GM13976 (cell line): ENCODE measurements at regions not wholly inside any gene's neighbourhood (a gene's known extent, or its start where the extent isn't known, plus 50 kb on each side); places are given as distances from the start of the nearest gene placed in this dataset.

Experiments used
- DNase-seq: peaks from one replicate; pipeline ENCODE4 v3.0.0; 2012; ENCODE audit warnings: low spot score
- in situ Hi-C: fragments of 300-500 bp; cut with MboI; formaldehyde crosslinking; loops from one replicate; pipeline ENCODE4 v1.12.0; 2022; ENCODE audit warnings: low sequenced_read_pairs, mixed read lengths, inconsistent platforms; ENCODE audit not compliant: unreplicated experiment
- TF ChIP-seq, protein P1 (sequence below): IDR thresholded peaks from 2 replicates; pipeline ENCODE4 v1.5.1; 2012; ENCODE audit warnings: borderline replicate concordance, mild to moderate bottlenecking; ENCODE audit not compliant: insufficient read depth; ENCODE audit errors: extremely low read depth, missing control alignments, control extremely low read depth

DNA sequence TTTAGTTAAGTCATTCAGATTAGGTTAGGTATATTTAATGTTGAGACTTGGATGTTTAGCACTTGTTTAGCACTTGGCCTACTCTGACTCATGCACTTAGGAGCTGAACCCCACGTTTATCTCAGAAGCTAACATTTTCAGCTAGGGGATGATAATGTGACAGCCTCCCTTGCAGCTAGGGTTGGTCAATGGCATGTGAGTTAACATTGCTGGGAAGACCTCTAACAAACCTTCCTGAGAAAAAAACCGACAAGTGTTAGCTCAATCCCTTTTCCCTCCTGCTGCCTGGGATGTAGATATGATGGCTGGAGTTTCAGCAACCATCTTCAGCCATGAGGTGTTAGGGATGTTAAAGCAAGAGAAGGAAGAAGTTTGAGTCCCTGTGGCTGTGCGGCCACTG lies 185.0 kb upstream of the FOXF1 start:
- DNase-seq, result no peak
- in situ Hi-C loops, result loop anchor here (25.0 kb wide), 1 partner anchor 187 kb away; the partner anchor contains the start of gene FOXF1
- TF ChIP-seq, protein P1, sequence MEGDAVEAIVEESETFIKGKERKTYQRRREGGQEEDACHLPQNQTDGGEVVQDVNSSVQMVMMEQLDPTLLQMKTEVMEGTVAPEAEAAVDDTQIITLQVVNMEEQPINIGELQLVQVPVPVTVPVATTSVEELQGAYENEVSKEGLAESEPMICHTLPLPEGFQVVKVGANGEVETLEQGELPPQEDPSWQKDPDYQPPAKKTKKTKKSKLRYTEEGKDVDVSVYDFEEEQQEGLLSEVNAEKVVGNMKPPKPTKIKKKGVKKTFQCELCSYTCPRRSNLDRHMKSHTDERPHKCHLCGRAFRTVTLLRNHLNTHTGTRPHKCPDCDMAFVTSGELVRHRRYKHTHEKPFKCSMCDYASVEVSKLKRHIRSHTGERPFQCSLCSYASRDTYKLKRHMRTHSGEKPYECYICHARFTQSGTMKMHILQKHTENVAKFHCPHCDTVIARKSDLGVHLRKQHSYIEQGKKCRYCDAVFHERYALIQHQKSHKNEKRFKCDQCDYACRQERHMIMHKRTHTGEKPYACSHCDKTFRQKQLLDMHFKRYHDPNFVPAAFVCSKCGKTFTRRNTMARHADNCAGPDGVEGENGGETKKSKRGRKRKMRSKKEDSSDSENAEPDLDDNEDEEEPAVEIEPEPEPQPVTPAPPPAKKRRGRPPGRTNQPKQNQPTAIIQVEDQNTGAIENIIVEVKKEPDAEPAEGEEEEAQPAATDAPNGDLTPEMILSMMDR, result no peak

DNA sequence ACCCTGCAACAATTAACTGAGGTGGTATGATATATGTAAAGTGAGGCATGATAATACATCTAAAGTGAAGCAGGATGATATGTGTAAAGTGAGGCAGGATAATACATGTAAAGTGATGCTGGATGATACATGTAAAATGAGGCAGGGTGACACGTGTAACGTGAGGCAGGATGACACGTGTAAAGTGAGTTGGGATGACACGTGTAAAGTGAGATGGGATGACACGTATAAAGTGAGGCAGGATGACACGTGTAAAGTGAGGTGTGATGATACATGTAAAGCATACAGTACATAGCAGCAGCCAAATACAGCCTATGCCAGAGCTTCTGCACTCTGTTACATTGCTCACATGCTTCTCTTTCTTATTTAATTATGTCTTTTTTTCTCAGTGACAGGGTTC lies 184.4 kb upstream of the FOXF1 start:
- in situ Hi-C loops, result loop anchor here (25.0 kb wide), 1 partner anchor 186 kb away; the partner anchor contains the start of gene FOXF1
- TF ChIP-seq, protein P1, result no peak
- DNase-seq, result no peak

DNA sequence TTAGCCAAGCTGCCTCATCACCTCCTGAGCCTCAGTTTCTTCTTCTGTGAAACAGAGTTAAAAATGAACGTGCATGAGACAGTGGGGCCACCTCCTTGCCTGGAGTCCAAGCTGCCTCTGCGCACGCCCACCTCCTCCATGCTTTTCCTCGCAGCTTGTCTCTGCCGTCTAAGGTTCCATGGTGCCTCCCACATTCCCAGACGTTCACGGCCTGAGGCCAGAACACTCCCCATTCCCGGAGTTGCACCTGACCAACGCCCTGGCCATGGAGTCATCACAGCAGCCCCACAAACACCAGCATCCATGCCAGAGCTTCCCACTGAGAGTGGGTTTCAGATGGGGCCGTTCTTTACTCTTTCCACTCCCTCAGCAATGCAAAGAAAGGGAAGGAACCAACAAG lies 183.0 kb upstream of the FOXF1 start:
- in situ Hi-C loops, result loop anchor here (25.0 kb wide), 1 partner anchor 185 kb away; the partner anchor contains the start of gene FOXF1

GRCh38 chr16:86330906-86331305 lies 179.4 kb upstream of the FOXF1 start:
- in situ Hi-C loops, result loop anchor here (25.0 kb wide), 1 partner anchor 181 kb away; the partner anchor contains the start of gene FOXF1
- TF ChIP-seq, protein P1, result no peak
- DNase-seq, result no peak

More for the DNA sequence above, 183.0 kb upstream of the FOXF1 start:
- TF ChIP-seq, protein P1, result no peak
- no peak for DNase-seq

DNA sequence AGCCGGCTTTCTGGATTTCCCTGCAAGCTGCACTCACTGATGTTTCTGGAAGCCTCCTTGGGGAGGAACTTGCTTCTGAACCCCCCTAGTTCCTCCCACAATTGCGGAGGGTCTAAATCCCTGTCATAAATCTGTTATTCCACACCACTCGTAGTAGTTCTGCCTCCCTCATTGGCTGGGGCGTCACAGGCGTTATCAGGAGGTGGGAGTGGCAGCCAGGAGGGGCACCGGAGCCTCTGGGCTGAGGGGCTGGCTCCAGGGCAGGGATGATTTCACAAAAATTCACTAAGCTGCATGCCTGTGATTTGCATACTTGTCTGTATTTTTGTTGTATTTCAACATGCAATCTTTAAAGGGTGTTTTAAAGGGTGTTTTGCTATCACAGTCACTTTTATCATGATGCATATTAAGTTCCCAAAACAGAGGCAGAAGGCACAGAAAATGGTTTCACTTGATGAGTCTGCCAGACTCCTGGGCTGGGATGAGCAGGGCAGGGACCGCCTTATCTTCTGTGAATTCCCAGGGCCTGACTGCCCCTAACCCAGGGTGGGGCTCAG lies 176.2 kb upstream of the FOXF1 start:
- TF ChIP-seq, protein P1, result no peak
- DNase-seq, result no peak
- in situ Hi-C loops, result loop anchor here (25.0 kb wide), 1 partner anchor 178 kb away; the partner anchor contains the start of gene FOXF1

GRCh38 chr16:86335266-86336172 lies 174.8 kb upstream of the FOXF1 start:
- no peak for DNase-seq
- TF ChIP-seq, protein P1, result no peak
- in situ Hi-C loops, result loop anchor here (25.0 kb wide), 1 partner anchor 177 kb away; the partner anchor contains the start of gene FOXF1
